Gastroesophageal sphincter (tissue), 3 donors: ENCODE measurements at regions not wholly inside any gene's neighbourhood (a gene's known extent, or its start where the extent isn't known, plus 50 kb on each side); places are given as distances from the start of the nearest gene placed in this dataset.

Experiments
- EP300 ChIP-seq: sonication (generic); formaldehyde crosslinking; IDR thresholded peaks from one replicate; pipeline ENCODE4 v1.6.1; 2017; ENCODE audit warnings: antibody characterized with exemption, mild to moderate bottlenecking
- POLR2A ChIP-seq, 2 donors: fragments of 450-650 bp; IDR thresholded peaks; one replicate each; pipeline ENCODE4 v1.6.1; 2017; ENCODE audit warnings: antibody characterized with exemption in 2 of 2, mild to moderate bottlenecking in 2 of 2, moderate library complexity in 1 of 2
- POLR2AphosphoS5 ChIP-seq: sonication (generic); formaldehyde crosslinking; IDR thresholded peaks from one replicate; pipeline ENCODE4 v1.6.1; 2017; ENCODE audit warnings: antibody characterized with exemption
- TF ChIP-seq, protein P1 (sequence below), 4 experiments: fragments of 200-600 bp in 2 of 4; fragments of 450-650 bp in 2 of 4; sonication (generic) in 1 of 4; IDR thresholded peaks; one replicate each; pipeline ENCODE4 v1.5.1; 2017 to 2019; ENCODE audit warnings: antibody characterized with exemption in 4 of 4, mild to moderate bottlenecking in 2 of 4, moderate library complexity in 2 of 4

- TF ChIP-seq POLR2A (IDR thresholded peaks at IDR 0.05) (no peak), POLR2AphosphoS5 (no peak), EP300 (no peak)
- TF ChIP-seq, protein P1, sequence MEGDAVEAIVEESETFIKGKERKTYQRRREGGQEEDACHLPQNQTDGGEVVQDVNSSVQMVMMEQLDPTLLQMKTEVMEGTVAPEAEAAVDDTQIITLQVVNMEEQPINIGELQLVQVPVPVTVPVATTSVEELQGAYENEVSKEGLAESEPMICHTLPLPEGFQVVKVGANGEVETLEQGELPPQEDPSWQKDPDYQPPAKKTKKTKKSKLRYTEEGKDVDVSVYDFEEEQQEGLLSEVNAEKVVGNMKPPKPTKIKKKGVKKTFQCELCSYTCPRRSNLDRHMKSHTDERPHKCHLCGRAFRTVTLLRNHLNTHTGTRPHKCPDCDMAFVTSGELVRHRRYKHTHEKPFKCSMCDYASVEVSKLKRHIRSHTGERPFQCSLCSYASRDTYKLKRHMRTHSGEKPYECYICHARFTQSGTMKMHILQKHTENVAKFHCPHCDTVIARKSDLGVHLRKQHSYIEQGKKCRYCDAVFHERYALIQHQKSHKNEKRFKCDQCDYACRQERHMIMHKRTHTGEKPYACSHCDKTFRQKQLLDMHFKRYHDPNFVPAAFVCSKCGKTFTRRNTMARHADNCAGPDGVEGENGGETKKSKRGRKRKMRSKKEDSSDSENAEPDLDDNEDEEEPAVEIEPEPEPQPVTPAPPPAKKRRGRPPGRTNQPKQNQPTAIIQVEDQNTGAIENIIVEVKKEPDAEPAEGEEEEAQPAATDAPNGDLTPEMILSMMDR (IDR thresholded peaks at IDR 0.05): no peak
Observed at GRCh38 chr5:98608052-98608451, 165.4 kb upstream of the RGMB start.
